Right ventricle myocardium superior (tissue), 1 donor: ENCODE measurements at regions not wholly inside any gene's neighbourhood (a gene's known extent, or its start where the extent isn't known, plus 50 kb on each side); places are given as distances from the start of the nearest gene placed in this dataset.

Experiments
- ATAC-seq: fragments of 200-7000 bp; cut with Tn5 transposase; one replicate; pipeline ENCODE4 v1.9.1; 2020; ENCODE audit warnings: mild to moderate bottlenecking; ENCODE audit not compliant: poor library complexity
- DNase-seq: peaks from one replicate; pipeline ENCODE4 v3.0.0-alpha.2; 2020
- intact Hi-C: fragments of 100-400 bp; cut with DNase I; formaldehyde crosslinking; loops from one replicate; pipeline ENCODE4 v1.11.2; 2022
- donor health status: DM: no; HTN: yes; CAD: no; lungs with severe emphysema.

- no peak for DNase-seq
- ATAC-seq = no peak
- intact Hi-C loops = no loop called here
Observed at GRCh38 chr18:22841840-22842239, 91.3 kb upstream of the RBBP8 start.

- ATAC-seq (no peak), DNase-seq (no peak)
- intact Hi-C loops = no loop called here
Observed at GRCh38 chr18:22844190-22844589, 88.9 kb upstream of the RBBP8 start.

GRCh38 chr18:22844628-22845027, 88.5 kb upstream of the RBBP8 start:
- ATAC-seq (no peak), DNase-seq (no peak)
- intact Hi-C loops = no loop called here

GRCh38 chr18:22846088-22846683, 86.9 kb upstream of the RBBP8 start:
- ATAC-seq (no peak), DNase-seq (no peak)
- intact Hi-C loops = no loop called here

GRCh38 chr18:22846697-22847096, 86.4 kb upstream of the RBBP8 start:
- ATAC-seq (no peak), DNase-seq (no peak)
- intact Hi-C loops = no loop called here

GRCh38 chr18:22847392-22847791, 85.7 kb upstream of the RBBP8 start:
- intact Hi-C loops = no loop called here
- no peak for DNase-seq
- no peak for ATAC-seq

- DNase-seq (no peak), ATAC-seq (no peak)
- intact Hi-C loops = no loop called here
Observed at GRCh38 chr18:22847867-22848451, 85.2 kb upstream of the RBBP8 start.

- DNase-seq (no peak), ATAC-seq (no peak)
- intact Hi-C loops = no loop called here
Observed at GRCh38 chr18:22848615-22849014, 84.5 kb upstream of the RBBP8 start.

- no peak for ATAC-seq
- intact Hi-C loops = no loop called here
Observed at GRCh38 chr18:22856870-22857269, 76.3 kb upstream of the RBBP8 start.

GRCh38 chr18:22858121-22858520, 75.0 kb upstream of the RBBP8 start:
- DNase-seq = no peak
- ATAC-seq = no peak
- intact Hi-C loops = no loop called here

More at GRCh38 chr18:22856870-22857269, 76.3 kb upstream of the RBBP8 start:
- no peak for DNase-seq

- DNase-seq = no peak
- ATAC-seq = no peak
- intact Hi-C loops = no loop called here
Observed at GRCh38 chr18:22860807-22861206, 72.3 kb upstream of the RBBP8 start.

GRCh38 chr18:22865354-22866116, 67.6 kb upstream of the RBBP8 start:
- intact Hi-C loops = no loop called here
- no peak for ATAC-seq
- no peak for DNase-seq

- intact Hi-C loops = no loop called here
Observed at GRCh38 chr18:22868831-22869230, 64.3 kb upstream of the RBBP8 start.

GRCh38 chr18:22871809-22872525, 61.2 kb upstream of the RBBP8 start:
- intact Hi-C loops = no loop called here
- DNase-seq = no peak
- no peak for ATAC-seq

More at GRCh38 chr18:22868831-22869230, 64.3 kb upstream of the RBBP8 start:
- DNase-seq = no peak
- ATAC-seq = no peak

- ATAC-seq = no peak
- no peak for DNase-seq
- intact Hi-C loops = no loop called here
Observed at GRCh38 chr18:22872900-22873537, 60.1 kb upstream of the RBBP8 start.

GRCh38 chr18:22879293-22879692, 53.8 kb upstream of the RBBP8 start:
- no peak for DNase-seq

GRCh38 chr18:22882084-22882483, 51.0 kb upstream of the RBBP8 start:
- intact Hi-C loops = no loop called here
- ATAC-seq = no peak

More at GRCh38 chr18:22879293-22879692, 53.8 kb upstream of the RBBP8 start:
- intact Hi-C loops = no loop called here
- ATAC-seq = no peak

GRCh38 chr18:22883179-22883578, 49.9 kb upstream of the RBBP8 start:
- intact Hi-C loops = no loop called here
- no peak for DNase-seq
- no peak for ATAC-seq

More at GRCh38 chr18:22882084-22882483, 51.0 kb upstream of the RBBP8 start:
- no peak for DNase-seq
